Endodermal cell (in vitro differentiated cells): ENCODE measurements at regions not wholly inside any gene's neighbourhood (a gene's known extent, or its start where the extent isn't known, plus 50 kb on each side); places are given as distances from the start of the nearest gene placed in this dataset.

Source experiments
- DNase-seq: peaks from one replicate; pipeline ENCODE4 v3.0.0-alpha.2; 2017
- H3K27ac ChIP-seq: 2 replicates; pipeline ENCODE4 v1.5.1; 2013; ENCODE audit warnings: mild to moderate bottlenecking, low read depth, low read length, moderate library complexity
- H3K27me3 ChIP-seq: 2 replicates; pipeline ENCODE4 v1.6.1; 2013; ENCODE audit warnings: mild to moderate bottlenecking, low read length, moderate library complexity; ENCODE audit not compliant: insufficient read depth, control insufficient read depth, poor library complexity, severe bottlenecking
- H3K36me3 ChIP-seq: 2 replicates; pipeline ENCODE4 v1.7.0; 2013; ENCODE audit warnings: mild to moderate bottlenecking, low read length, moderate library complexity; ENCODE audit not compliant: control insufficient read depth, insufficient read depth
- H3K4me1 ChIP-seq: one replicate; pipeline ENCODE4 v1.7.0; 2013; ENCODE audit warnings: low read length; ENCODE audit not compliant: control insufficient read depth, insufficient read depth
- H3K4me3 ChIP-seq: 2 replicates; pipeline ENCODE4 v1.5.1; 2013; ENCODE audit warnings: mild to moderate bottlenecking, low read length, moderate library complexity
- H3K9ac ChIP-seq: 2 replicates; pipeline ENCODE4 v1.6.1; 2013; ENCODE audit warnings: mild to moderate bottlenecking, low read length, moderate library complexity; ENCODE audit not compliant: poor library complexity, severe bottlenecking; ENCODE audit errors: extremely low read depth
- H3K9me3 ChIP-seq: 2 replicates; pipeline ENCODE4 v1.6.1; 2013; ENCODE audit warnings: mild to moderate bottlenecking, low read length, moderate library complexity; ENCODE audit not compliant: control insufficient read depth
- H3K27ac Mint-ChIP-seq: 2 replicates; pipeline ENCODE4 v1.8.0; 2020; ENCODE audit warnings: mixed read lengths
- H3K27me3 Mint-ChIP-seq: 2 replicates; pipeline ENCODE4 v1.8.0; 2021; ENCODE audit warnings: mild to moderate bottlenecking, mixed read lengths; ENCODE audit not compliant: insufficient read depth
- H3K36me3 Mint-ChIP-seq: 2 replicates; pipeline ENCODE4 v1.8.0; 2020; ENCODE audit warnings: low read depth, mixed read lengths
- H3K4me1 Mint-ChIP-seq: 2 replicates; pipeline ENCODE4 v1.8.0; 2020; ENCODE audit warnings: mixed read lengths
- H3K4me3 Mint-ChIP-seq: 2 replicates; pipeline ENCODE4 v1.8.0; 2020; ENCODE audit warnings: mild to moderate bottlenecking, moderate library complexity, mixed read lengths
- H3K9me3 Mint-ChIP-seq: 2 replicates; pipeline ENCODE4 v1.8.0; 2020; ENCODE audit warnings: mild to moderate bottlenecking, mixed read lengths
- CTCF ChIP-seq: fragments of 200-600 bp; sonication (generic); conservative IDR thresholded peaks from 2 replicates; pipeline ENCODE4 v1.5.0; 2021; ENCODE audit warnings: antibody characterized with exemption, mild to moderate bottlenecking
- WGBS, 2 experiments: methylation state at CpG; one replicate each; pipeline versions ENCODE4 v1.1.5 to v1.1.7; 2013; ENCODE audit warnings: missing lambda C conversion rate in 2 of 2, mixed read lengths in 1 of 2; ENCODE audit not compliant: insufficient coverage in 1 of 2, insufficient read length in 1 of 2; 5-methylcytosine and 5-hydroxymethylcytosine counted together

DNA sequence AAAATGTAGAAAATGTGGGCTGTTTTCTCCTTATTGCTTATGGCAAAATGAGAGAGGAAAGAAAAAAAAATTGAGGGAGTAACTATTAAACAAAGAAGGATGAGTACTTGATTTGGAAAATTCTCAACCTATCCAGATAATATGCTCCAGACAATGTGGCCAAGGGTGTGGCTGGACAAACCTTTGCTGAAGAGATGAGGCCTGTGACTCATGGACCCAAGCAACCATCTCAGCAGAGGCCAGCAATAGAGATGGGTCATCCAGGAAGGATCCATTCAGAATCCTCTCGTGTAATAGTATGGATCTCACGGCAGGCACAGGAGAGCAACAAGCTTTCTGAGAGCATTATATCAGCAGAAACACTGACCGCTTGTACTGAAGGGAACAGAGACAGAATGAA, 120.3 kb upstream of the CELF2 start:
- no peaks in the 10 kb centered on the region for H3K36me3 Mint-ChIP-seq
- H3K27ac Mint-ChIP-seq: no peak overlapping the region
- Histone ChIP-seq H3K36me3 (no peaks in the 10 kb centered on the region), H3K27ac (no peak overlapping the region), H3K9ac (no peak overlapping the region), H3K4me3 (no peak overlapping the region), H3K4me1 (no peaks in the 10 kb centered on the region), H3K27me3 (peaks cover 19% of the 10 kb centered on the region), H3K9me3 (no peaks in the 10 kb centered on the region)
- H3K27me3 Mint-ChIP-seq: peaks cover 48% of the 10 kb centered on the region
- H3K4me3 Mint-ChIP-seq: no peak overlapping the region
- DNase-seq: no peak
- H3K4me1 Mint-ChIP-seq: no peaks in the 10 kb centered on the region
- no peak for TF ChIP-seq CTCF
- 90 to 91% methylated on average over 2 to 3 of the region's 3 CpGs for WGBS, 2 experiments
- H3K9me3 Mint-ChIP-seq: peaks cover 8% of the 10 kb centered on the region

GRCh38 chr10:10901906-10902305, 115.8 kb upstream of the CELF2 start:
- H3K27me3 ChIP-seq: no peaks in the 10 kb centered on the region
- no peak overlapping the region for H3K4me3 ChIP-seq
- 81% methylated on average over 3 of the region's 3 CpGs; no CpG with 5 or more reads in 1 of the 2 experiments for WGBS, 2 experiments
- H3K9me3 ChIP-seq: no peaks in the 10 kb centered on the region
- no peaks in the 10 kb centered on the region for H3K9me3 Mint-ChIP-seq
- H3K36me3 ChIP-seq: no peaks in the 10 kb centered on the region
- peak; percentile 54 for TF ChIP-seq CTCF
- H3K27me3 Mint-ChIP-seq: peaks cover 12% of the 10 kb centered on the region
- no peaks in the 10 kb centered on the region for H3K36me3 Mint-ChIP-seq
- no peaks in the 10 kb centered on the region for H3K4me1 ChIP-seq
- no peaks in the 10 kb centered on the region for H3K4me1 Mint-ChIP-seq
- no peak overlapping the region for H3K9ac ChIP-seq
- H3K4me3 Mint-ChIP-seq: no peak overlapping the region
- H3K27ac ChIP-seq: no peak overlapping the region
- no peak overlapping the region for H3K27ac Mint-ChIP-seq
- no peak for DNase-seq

GRCh38 chr10:10902951-10903350, 114.7 kb upstream of the CELF2 start:
- Mint-ChIP-seq H3K4me3 (no peak overlapping the region), H3K4me1 (no peaks in the 10 kb centered on the region), H3K36me3 (no peaks in the 10 kb centered on the region), H3K27me3 (peaks cover 5% of the 10 kb centered on the region), H3K27ac (no peak overlapping the region), H3K9me3 (no peaks in the 10 kb centered on the region)
- Histone ChIP-seq H3K4me3 (no peak overlapping the region), H3K4me1 (no peaks in the 10 kb centered on the region), H3K36me3 (no peaks in the 10 kb centered on the region), H3K27me3 (no peaks in the 10 kb centered on the region), H3K9me3 (no peaks in the 10 kb centered on the region), H3K27ac (no peak overlapping the region), H3K9ac (no peak overlapping the region)
- WGBS, 2 experiments: 80 to 100% methylated on average over 1 to 2 of the region's 2 CpGs
- DNase-seq: no peak
- TF ChIP-seq CTCF: no peak
